Spleen (tissue), 7 donors: ENCODE measurements at regions not wholly inside any gene's neighbourhood (a gene's known extent, or its start where the extent isn't known, plus 50 kb on each side); places are given as distances from the start of the nearest gene placed in this dataset.

Experiments
- CTCF ChIP-seq, 11 experiments: fragments of 200-600 bp in 7 of 11; fragments of 450-650 bp in 4 of 11; sonication (generic) in 4 of 11; IDR thresholded peaks in 8 of 11; conservative IDR thresholded peaks in 3 of 11; 1 replicate in 7 of 11; 2 replicates in 4 of 11; pipeline versions ENCODE4 v1.4.0 to v1.8.0; 2016 to 2021; ENCODE audit warnings: antibody characterized with exemption in 11 of 11, inconsistent platforms in 4 of 11, mild to moderate bottlenecking in 1 of 11
- POLR2A ChIP-seq, 3 donors: fragments of 450-650 bp; IDR thresholded peaks; one replicate each; pipeline ENCODE4 v1.5.1; 2017; ENCODE audit warnings: antibody characterized with exemption in 3 of 3, mild to moderate bottlenecking in 1 of 3
- donor health status: DM: no; HTN: no; CAD: no; lungs with moderate emphysema.
- donor health status: DM: no; HTN: no; CAD: no.
- donor health status: DM: no; HTN: no; CAD: no.

GRCh38 chr17:77687921-77688320 lies 270.6 kb upstream of the TNRC6C start:
- TF ChIP-seq CTCF (IDR thresholded peaks at IDR 0.05 in 8 of 11, conservative IDR thresholded peaks at IDR 0.05 in 3 of 11) (no peak), POLR2A (IDR thresholded peaks at IDR 0.05) (no peak)
